ENCODE measurements at regions not wholly inside any gene's neighbourhood (a gene's known extent, or its start where the extent isn't known, plus 50 kb on each side); places are given as distances from the start of the nearest gene placed in this dataset.

- no peaks in the 10 kb centered on the region for H3K9me3 ChIP-seq (ENCODE audit: control insufficient read depth, low read depth, low read length)
- TF ChIP-seq CTCF (conservative IDR thresholded peaks at IDR 0.05) = no peak
- Mint-ChIP-seq H3K9me3 (no peaks in the 10 kb centered on the region), H3K4me3 (no peak overlapping the region), H3K4me1 (peaks cover 3 to 5% of the 10 kb centered on the region in 2 experiments; a peak in 3 of 4 replicates), H3K36me3 (ENCODE audit: insufficient read depth in 1 of 3, low read depth in 3 of 3) (no peaks in the 10 kb centered on the region), H3K27ac (no peak overlapping the region), H3K27me3 (ENCODE audit: low read depth) (no peaks in the 10 kb centered on the region)
- H2BK5ac ChIP-seq (ENCODE audit: insufficient read length, low read length) = no peak overlapping the region
- no peaks in the 10 kb centered on the region for H4K20me1 ChIP-seq (ENCODE audit: control insufficient read depth, insufficient read depth, insufficient read length)
- H3K23ac ChIP-seq (ENCODE audit: insufficient read length, low read depth, low read length) = no peak overlapping the region
- no peaks in the 10 kb centered on the region for H3K79me1 ChIP-seq (ENCODE audit: insufficient read depth, low read depth, low read length, poor library complexity, severe bottlenecking)
- H2BK20ac ChIP-seq (ENCODE audit: low read depth, low read length, poor library complexity, severe bottlenecking) = no peak overlapping the region
- H3K4me1 ChIP-seq (ENCODE audit: insufficient read depth, low read length) = no peaks in the 10 kb centered on the region
- no peak overlapping the region for H2AK5ac ChIP-seq (ENCODE audit: insufficient read length, low read length)
- no peaks in the 10 kb centered on the region for H3K79me2 ChIP-seq (ENCODE audit: insufficient read depth, low read length)
- no peak overlapping the region for H2BK12ac ChIP-seq (ENCODE audit: insufficient read length, low read depth, low read length)
- H3K9ac ChIP-seq (ENCODE audit: extremely low read depth, insufficient read length, low read length) = no peak overlapping the region
- H4K91ac ChIP-seq (ENCODE audit: insufficient read length, low read depth, low read length) = no peak overlapping the region
- H3T11ph ChIP-seq (ENCODE audit: low read length) = no peak overlapping the region
- no peak overlapping the region for H3K56ac ChIP-seq (ENCODE audit: insufficient read length, low read depth, low read length)
- H3K14ac ChIP-seq (ENCODE audit: insufficient read depth, low read length) = no peak overlapping the region
- H4K8ac ChIP-seq (replicated peaks; ENCODE audit: insufficient read length, low read depth, low read length) = no peak overlapping the region
- no peaks in the 10 kb centered on the region for H3K27me3 ChIP-seq (ENCODE audit: insufficient read depth, low read length)
- no peak overlapping the region for H2BK15ac ChIP-seq (ENCODE audit: low read depth, low read length)
- no peak overlapping the region for H3K18ac ChIP-seq (ENCODE audit: insufficient read length, low read depth, low read length)
- no peak overlapping the region for H3K4ac ChIP-seq (ENCODE audit: low read depth, low read length)
- H2BK120ac ChIP-seq (ENCODE audit: low read depth, low read length, poor library complexity, severe bottlenecking) = no peak overlapping the region
- DNase-seq = no peak
- H3K27ac ChIP-seq (ENCODE audit: insufficient read length, low read depth, low read length) = no peak overlapping the region
- H3K4me2 ChIP-seq (ENCODE audit: insufficient read depth, insufficient read length, low read length) = no peak overlapping the region
- no peak overlapping the region for H2AFZ ChIP-seq (ENCODE audit: low read length)
- H4K5ac ChIP-seq (ENCODE audit: insufficient read length, low read depth, low read length) = no peak overlapping the region
- H3K23me2 ChIP-seq (ENCODE audit: insufficient read length, low read depth, low read length, poor library complexity, severe bottlenecking) = no peaks in the 10 kb centered on the region
These were observed 603.7 kb upstream of the ALCAM start for GRCh38 chr3:104763007-104763406.
